ENCODE measurements at regions not wholly inside any gene's neighbourhood (a gene's known extent, or its start where the extent isn't known, plus 50 kb on each side); places are given as distances from the start of the nearest gene placed in this dataset.

DNA sequence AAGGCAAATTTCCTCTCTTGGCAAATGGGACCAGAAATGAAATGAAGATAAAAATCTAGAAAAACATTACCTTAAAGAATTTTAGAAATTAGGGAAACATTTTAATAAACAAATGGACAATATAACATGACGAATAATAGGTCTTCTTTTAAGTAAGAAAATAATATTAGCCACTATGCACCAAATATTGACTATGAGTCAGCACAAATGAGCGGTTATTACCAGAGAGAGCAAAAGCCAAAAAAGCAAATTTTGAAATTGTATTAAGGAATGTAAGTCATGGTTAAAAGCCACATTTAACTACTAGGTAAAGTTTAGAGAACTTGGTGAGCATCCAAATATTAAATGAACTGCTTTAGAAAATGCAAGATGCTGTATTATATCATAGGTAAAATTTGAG, 376.6 kb upstream of the JAG1 start:
- no peaks in the 10 kb centered on the region for H3K36me3 ChIP-seq (ENCODE audit: insufficient read depth, low read length)
- no peaks in the 10 kb centered on the region for H3F3A ChIP-seq (ENCODE audit: low read depth)
- H3K4me2 ChIP-seq (ENCODE audit: low read depth, low read length, poor library complexity, severe bottlenecking) = no peak overlapping the region
- H3K4me3 ChIP-seq (ENCODE audit: low read length, poor library complexity, severe bottlenecking) = no peak overlapping the region
- no peak overlapping the region for H2AFZ ChIP-seq (ENCODE audit: low read length)
- no peaks in the 10 kb centered on the region; the same call in 1 of the 2 replicates for H3K9me2 ChIP-seq (replicated peaks; ENCODE audit: low read depth, low read length)
- H3K4me1 ChIP-seq (ENCODE audit: insufficient read depth, low read length, poor library complexity, severe bottlenecking) = no peaks in the 10 kb centered on the region
- H4K20me1 ChIP-seq (ENCODE audit: insufficient read depth, low read length, poor library complexity, severe bottlenecking) = no peaks in the 10 kb centered on the region
- no peaks in the 10 kb centered on the region for H3K79me2 ChIP-seq (ENCODE audit: insufficient read depth, low read length)
- TF ChIP-seq, protein P1, sequence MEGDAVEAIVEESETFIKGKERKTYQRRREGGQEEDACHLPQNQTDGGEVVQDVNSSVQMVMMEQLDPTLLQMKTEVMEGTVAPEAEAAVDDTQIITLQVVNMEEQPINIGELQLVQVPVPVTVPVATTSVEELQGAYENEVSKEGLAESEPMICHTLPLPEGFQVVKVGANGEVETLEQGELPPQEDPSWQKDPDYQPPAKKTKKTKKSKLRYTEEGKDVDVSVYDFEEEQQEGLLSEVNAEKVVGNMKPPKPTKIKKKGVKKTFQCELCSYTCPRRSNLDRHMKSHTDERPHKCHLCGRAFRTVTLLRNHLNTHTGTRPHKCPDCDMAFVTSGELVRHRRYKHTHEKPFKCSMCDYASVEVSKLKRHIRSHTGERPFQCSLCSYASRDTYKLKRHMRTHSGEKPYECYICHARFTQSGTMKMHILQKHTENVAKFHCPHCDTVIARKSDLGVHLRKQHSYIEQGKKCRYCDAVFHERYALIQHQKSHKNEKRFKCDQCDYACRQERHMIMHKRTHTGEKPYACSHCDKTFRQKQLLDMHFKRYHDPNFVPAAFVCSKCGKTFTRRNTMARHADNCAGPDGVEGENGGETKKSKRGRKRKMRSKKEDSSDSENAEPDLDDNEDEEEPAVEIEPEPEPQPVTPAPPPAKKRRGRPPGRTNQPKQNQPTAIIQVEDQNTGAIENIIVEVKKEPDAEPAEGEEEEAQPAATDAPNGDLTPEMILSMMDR (conservative IDR thresholded peaks at IDR 0.05; ENCODE audit: low read length) = no peak
- TF ChIP-seq EZH2phosphoT487 (IDR thresholded peaks at IDR 0.05; ENCODE audit: borderline replicate concordance) = no peak
- no peaks in the 10 kb centered on the region for H3K9me3 ChIP-seq (ENCODE audit: insufficient read depth, low read depth, low read length)
- H3K27me3 ChIP-seq (ENCODE audit: insufficient read depth, low read length, poor library complexity, severe bottlenecking) = no peaks in the 10 kb centered on the region
- no peak overlapping the region for H3K9ac ChIP-seq (ENCODE audit: low read depth, low read length, poor library complexity, severe bottlenecking)

DNA sequence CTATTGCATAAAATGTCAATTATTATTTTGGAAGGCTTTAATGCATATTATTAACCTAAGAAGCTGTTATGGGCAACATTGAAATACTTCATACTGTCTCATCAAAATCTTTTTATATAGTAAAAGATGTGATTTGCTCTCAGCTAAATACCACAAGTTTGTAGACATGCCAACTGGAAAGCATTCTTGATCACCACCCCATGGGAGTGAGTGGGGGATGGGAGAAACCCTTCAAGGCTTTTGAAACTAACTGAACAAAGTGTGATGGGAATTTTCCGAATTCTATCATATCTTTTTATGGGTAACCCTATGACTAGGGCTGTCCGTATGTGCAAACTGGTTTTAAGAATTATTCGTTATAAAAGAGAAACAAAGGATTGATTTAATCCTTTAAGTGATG, 377.3 kb upstream of the JAG1 start:
- Histone ChIP-seq H3K4me3 (ENCODE audit: low read length, poor library complexity, severe bottlenecking) (no peak overlapping the region), H3F3A (ENCODE audit: low read depth) (no peaks in the 10 kb centered on the region), H3K9me2 (replicated peaks; ENCODE audit: low read depth, low read length) (no peaks in the 10 kb centered on the region; the same call in 1 of the 2 replicates), H3K4me2 (ENCODE audit: low read depth, low read length, poor library complexity, severe bottlenecking) (no peak overlapping the region), H3K4me1 (ENCODE audit: insufficient read depth, low read length, poor library complexity, severe bottlenecking) (no peaks in the 10 kb centered on the region), H3K79me2 (ENCODE audit: insufficient read depth, low read length) (no peaks in the 10 kb centered on the region), H4K20me1 (ENCODE audit: insufficient read depth, low read length, poor library complexity, severe bottlenecking) (no peaks in the 10 kb centered on the region), H3K27me3 (ENCODE audit: insufficient read depth, low read length, poor library complexity, severe bottlenecking) (no peaks in the 10 kb centered on the region), H3K36me3 (ENCODE audit: insufficient read depth, low read length) (no peaks in the 10 kb centered on the region), H3K9ac (ENCODE audit: low read depth, low read length, poor library complexity, severe bottlenecking) (no peak overlapping the region), H3K9me3 (ENCODE audit: insufficient read depth, low read depth, low read length) (no peaks in the 10 kb centered on the region), H2AFZ (ENCODE audit: low read length) (no peak overlapping the region)
- TF ChIP-seq, protein P1 (conservative IDR thresholded peaks at IDR 0.05; ENCODE audit: low read length) = no peak
- TF ChIP-seq EZH2phosphoT487 (IDR thresholded peaks at IDR 0.05; ENCODE audit: borderline replicate concordance) = no peak

GRCh38 chr20:11053310-11053709, 379.5 kb upstream of the JAG1 start:
- Histone ChIP-seq H3K79me2 (ENCODE audit: insufficient read depth, low read length) (no peaks in the 10 kb centered on the region), H3K27me3 (ENCODE audit: insufficient read depth, low read length, poor library complexity, severe bottlenecking) (no peaks in the 10 kb centered on the region), H3F3A (ENCODE audit: low read depth) (no peaks in the 10 kb centered on the region), H3K9ac (ENCODE audit: low read depth, low read length, poor library complexity, severe bottlenecking) (no peak overlapping the region), H3K4me3 (ENCODE audit: low read length, poor library complexity, severe bottlenecking) (no peak overlapping the region), H3K4me1 (ENCODE audit: insufficient read depth, low read length, poor library complexity, severe bottlenecking) (no peaks in the 10 kb centered on the region), H3K9me2 (replicated peaks; ENCODE audit: low read depth, low read length) (no peaks in the 10 kb centered on the region; the same call in 1 of the 2 replicates), H3K36me3 (ENCODE audit: insufficient read depth, low read length) (no peaks in the 10 kb centered on the region), H2AFZ (ENCODE audit: low read length) (no peak overlapping the region), H4K20me1 (ENCODE audit: insufficient read depth, low read length, poor library complexity, severe bottlenecking) (no peaks in the 10 kb centered on the region), H3K9me3 (ENCODE audit: insufficient read depth, low read depth, low read length) (no peaks in the 10 kb centered on the region), H3K4me2 (ENCODE audit: low read depth, low read length, poor library complexity, severe bottlenecking) (no peak overlapping the region)
- TF ChIP-seq, protein P1 (conservative IDR thresholded peaks at IDR 0.05; ENCODE audit: low read length) = no peak
